DOHH2 (cell line): ENCODE measurements at regions not wholly inside any gene's neighbourhood (a gene's known extent, or its start where the extent isn't known, plus 50 kb on each side); places are given as distances from the start of the nearest gene placed in this dataset.

ENCODE experiments used
- EZH2phosphoT487 ChIP-seq: fragments of 200-600 bp; sonication (generic); IDR thresholded peaks from 2 replicates; pipeline ENCODE4 v1.6.1; 2017; ENCODE audit warnings: borderline replicate concordance, mild to moderate bottlenecking, antibody characterized with exemption, low read length, moderate library complexity, mixed read lengths
- TF ChIP-seq, protein P1 (sequence below): fragments of 200-600 bp; sonication (generic); IDR thresholded peaks from one replicate; pipeline ENCODE4 v1.5.1; 2014; ENCODE audit warnings: antibody characterized with exemption, mild to moderate bottlenecking, low read depth, low read length; ENCODE audit not compliant: poor library complexity, severe bottlenecking

DNA sequence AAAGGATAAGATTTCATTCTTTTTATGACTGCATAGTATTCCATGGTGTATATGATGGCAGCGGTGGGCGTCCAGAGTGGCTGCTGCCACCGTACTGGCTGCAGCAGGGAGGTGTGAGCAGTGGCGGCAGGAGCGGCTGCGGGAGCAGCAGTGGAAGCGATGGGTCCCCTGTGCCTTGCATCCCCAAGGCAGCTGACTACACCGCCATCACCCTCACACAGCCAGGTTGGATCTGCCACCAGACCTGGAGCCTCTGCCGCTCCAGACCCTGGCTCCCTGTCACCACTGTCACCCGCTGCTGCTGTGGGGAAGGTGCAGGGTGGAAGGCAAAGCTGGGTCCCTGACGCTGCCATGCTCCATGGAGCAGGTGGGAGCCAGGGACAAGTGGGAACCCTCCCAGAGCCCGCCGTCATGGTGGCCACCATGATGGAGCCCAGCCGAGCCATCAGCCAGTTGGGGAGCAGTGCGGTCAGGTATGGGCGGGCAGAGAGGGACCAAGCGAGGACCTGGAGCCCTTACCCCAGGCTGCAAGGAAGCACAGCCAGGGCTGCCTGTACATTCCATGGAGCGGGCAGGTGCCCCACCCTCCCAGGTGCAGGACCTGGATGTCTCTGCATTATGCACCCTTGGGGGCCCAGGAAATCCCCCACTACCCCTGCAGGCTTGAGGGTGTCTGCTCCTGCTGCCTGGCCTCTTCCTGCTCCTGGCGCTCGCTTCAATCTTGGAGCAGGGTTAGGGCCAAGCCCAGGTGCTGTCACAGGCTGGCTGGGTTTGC lies 226.1 kb downstream of the OTOR start:
- TF ChIP-seq, protein P1, sequence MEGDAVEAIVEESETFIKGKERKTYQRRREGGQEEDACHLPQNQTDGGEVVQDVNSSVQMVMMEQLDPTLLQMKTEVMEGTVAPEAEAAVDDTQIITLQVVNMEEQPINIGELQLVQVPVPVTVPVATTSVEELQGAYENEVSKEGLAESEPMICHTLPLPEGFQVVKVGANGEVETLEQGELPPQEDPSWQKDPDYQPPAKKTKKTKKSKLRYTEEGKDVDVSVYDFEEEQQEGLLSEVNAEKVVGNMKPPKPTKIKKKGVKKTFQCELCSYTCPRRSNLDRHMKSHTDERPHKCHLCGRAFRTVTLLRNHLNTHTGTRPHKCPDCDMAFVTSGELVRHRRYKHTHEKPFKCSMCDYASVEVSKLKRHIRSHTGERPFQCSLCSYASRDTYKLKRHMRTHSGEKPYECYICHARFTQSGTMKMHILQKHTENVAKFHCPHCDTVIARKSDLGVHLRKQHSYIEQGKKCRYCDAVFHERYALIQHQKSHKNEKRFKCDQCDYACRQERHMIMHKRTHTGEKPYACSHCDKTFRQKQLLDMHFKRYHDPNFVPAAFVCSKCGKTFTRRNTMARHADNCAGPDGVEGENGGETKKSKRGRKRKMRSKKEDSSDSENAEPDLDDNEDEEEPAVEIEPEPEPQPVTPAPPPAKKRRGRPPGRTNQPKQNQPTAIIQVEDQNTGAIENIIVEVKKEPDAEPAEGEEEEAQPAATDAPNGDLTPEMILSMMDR = no peak
- no peak for TF ChIP-seq EZH2phosphoT487
